Smooth muscle cell (in vitro differentiated cells): ENCODE measurements at regions not wholly inside any gene's neighbourhood (a gene's known extent, or its start where the extent isn't known, plus 50 kb on each side); places are given as distances from the start of the nearest gene placed in this dataset.
A peak's percentile ranks its signal among the peaks of the same experiment; 100 is the strongest.

ENCODE experiments used
- DNase-seq: peaks from one replicate; lab custom pipeline; 2025; ENCODE audit not compliant: unreplicated experiment; lab: John Stamatoyannopoulos, UW
- H2AFZ ChIP-seq: fragments of 200-600 bp; sonication (generic); 2 replicates; pipeline ENCODE4 v1.6.0; 2016; ENCODE audit warnings: antibody characterized with exemption, low read depth, mild to moderate bottlenecking
- H3F3A ChIP-seq: fragments of 200-600 bp; sonication (generic); 2 replicates; pipeline ENCODE4 v1.6.0; 2017; ENCODE audit warnings: antibody characterized with exemption, low read depth
- H3K27ac ChIP-seq: fragments of 200-600 bp; sonication (generic); 2 replicates; pipeline ENCODE4 v1.5.1; 2016; ENCODE audit warnings: low read depth, mild to moderate bottlenecking
- H3K27me3 ChIP-seq: fragments of 200-600 bp; sonication (generic); 2 replicates; pipeline ENCODE4 v1.6.1; 2016; ENCODE audit warnings: low read depth, mild to moderate bottlenecking
- H3K36me3 ChIP-seq: fragments of 200-600 bp; sonication (generic); 2 replicates; pipeline ENCODE4 v1.5.1; 2016; ENCODE audit warnings: low read depth
- H3K4me1 ChIP-seq: fragments of 200-600 bp; sonication (generic); 2 replicates; pipeline ENCODE4 v1.5.1; 2016; ENCODE audit warnings: low read depth
- H3K4me2 ChIP-seq: fragments of 200-600 bp; sonication (generic); 2 replicates; pipeline ENCODE4 v1.6.0; 2016; ENCODE audit warnings: mild to moderate bottlenecking
- H3K4me3 ChIP-seq: fragments of 200-600 bp; sonication (generic); 2 replicates; pipeline ENCODE4 v1.5.1; 2016; ENCODE audit warnings: mild to moderate bottlenecking
- H3K79me2 ChIP-seq: fragments of 200-600 bp; sonication (generic); 2 replicates; pipeline ENCODE4 v1.6.0; 2016; ENCODE audit warnings: low read depth, mild to moderate bottlenecking
- H3K9ac ChIP-seq: fragments of 200-600 bp; sonication (generic); 2 replicates; pipeline ENCODE4 v1.6.0; 2016; ENCODE audit warnings: low read depth
- H3K9me3 ChIP-seq: fragments of 200-600 bp; sonication (generic); replicated peaks from 2 replicates; pipeline ENCODE4 v1.5.1; 2016; ENCODE audit warnings: low read depth
- H4K20me1 ChIP-seq: fragments of 200-600 bp; sonication (generic); 2 replicates; pipeline ENCODE4 v1.6.0; 2016; ENCODE audit warnings: low read depth
- WGBS: methylation state at CpG from one replicate; pipeline ENCODE4 v1.1.7; 2016; ENCODE audit warnings: low lambda C conversion rate; 5-methylcytosine and 5-hydroxymethylcytosine counted together
- TF ChIP-seq, protein P1 (sequence below): fragments of 200-600 bp; sonication (generic); IDR thresholded peaks from 2 replicates; pipeline ENCODE4 v1.5.1; 2017; ENCODE audit warnings: borderline replicate concordance, mild to moderate bottlenecking, antibody characterized with exemption; ENCODE audit not compliant: insufficient read depth, poor library complexity, severe bottlenecking

DNA sequence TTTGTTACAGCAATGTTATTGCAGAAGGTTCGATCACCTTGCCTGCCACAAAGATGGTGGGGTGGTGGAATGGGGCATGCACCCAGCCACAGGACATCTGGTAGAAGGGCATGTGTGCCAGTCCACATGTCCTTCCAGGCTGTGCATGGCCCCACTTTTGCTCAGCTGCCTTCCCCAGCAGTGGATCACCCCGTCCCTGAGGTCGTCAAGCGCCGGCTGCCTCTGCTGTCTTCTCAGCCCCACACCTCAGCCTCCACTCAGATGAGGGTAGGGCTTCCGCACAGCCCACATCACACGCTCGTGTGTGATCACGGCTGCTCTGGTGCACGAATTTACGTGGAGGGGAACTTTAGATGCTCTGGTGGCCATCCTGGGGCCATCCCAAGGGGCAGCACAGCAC lies 109.5 kb upstream of the PMEPA1 start:
- DNase-seq, result no peak
- Histone ChIP-seq H3K9ac (no peak overlapping the region), H3K4me2 (no peak overlapping the region), H3K27ac (no peak overlapping the region), H3K9me3 (no peaks in the 10 kb centered on the region), H3K27me3 (no peaks in the 10 kb centered on the region), H3K4me3 (no peak overlapping the region), H3K79me2 (no peaks in the 10 kb centered on the region), H3K4me1 (no peaks in the 10 kb centered on the region), H3K36me3 (no peaks in the 10 kb centered on the region), H3F3A (peaks cover 6% of the 10 kb centered on the region), H2AFZ (no peak overlapping the region), H4K20me1 (no peaks in the 10 kb centered on the region)
- TF ChIP-seq, protein P1, sequence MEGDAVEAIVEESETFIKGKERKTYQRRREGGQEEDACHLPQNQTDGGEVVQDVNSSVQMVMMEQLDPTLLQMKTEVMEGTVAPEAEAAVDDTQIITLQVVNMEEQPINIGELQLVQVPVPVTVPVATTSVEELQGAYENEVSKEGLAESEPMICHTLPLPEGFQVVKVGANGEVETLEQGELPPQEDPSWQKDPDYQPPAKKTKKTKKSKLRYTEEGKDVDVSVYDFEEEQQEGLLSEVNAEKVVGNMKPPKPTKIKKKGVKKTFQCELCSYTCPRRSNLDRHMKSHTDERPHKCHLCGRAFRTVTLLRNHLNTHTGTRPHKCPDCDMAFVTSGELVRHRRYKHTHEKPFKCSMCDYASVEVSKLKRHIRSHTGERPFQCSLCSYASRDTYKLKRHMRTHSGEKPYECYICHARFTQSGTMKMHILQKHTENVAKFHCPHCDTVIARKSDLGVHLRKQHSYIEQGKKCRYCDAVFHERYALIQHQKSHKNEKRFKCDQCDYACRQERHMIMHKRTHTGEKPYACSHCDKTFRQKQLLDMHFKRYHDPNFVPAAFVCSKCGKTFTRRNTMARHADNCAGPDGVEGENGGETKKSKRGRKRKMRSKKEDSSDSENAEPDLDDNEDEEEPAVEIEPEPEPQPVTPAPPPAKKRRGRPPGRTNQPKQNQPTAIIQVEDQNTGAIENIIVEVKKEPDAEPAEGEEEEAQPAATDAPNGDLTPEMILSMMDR, result no peak
- 90% methylated on average over 11 of the region's 11 CpGs for WGBS

DNA sequence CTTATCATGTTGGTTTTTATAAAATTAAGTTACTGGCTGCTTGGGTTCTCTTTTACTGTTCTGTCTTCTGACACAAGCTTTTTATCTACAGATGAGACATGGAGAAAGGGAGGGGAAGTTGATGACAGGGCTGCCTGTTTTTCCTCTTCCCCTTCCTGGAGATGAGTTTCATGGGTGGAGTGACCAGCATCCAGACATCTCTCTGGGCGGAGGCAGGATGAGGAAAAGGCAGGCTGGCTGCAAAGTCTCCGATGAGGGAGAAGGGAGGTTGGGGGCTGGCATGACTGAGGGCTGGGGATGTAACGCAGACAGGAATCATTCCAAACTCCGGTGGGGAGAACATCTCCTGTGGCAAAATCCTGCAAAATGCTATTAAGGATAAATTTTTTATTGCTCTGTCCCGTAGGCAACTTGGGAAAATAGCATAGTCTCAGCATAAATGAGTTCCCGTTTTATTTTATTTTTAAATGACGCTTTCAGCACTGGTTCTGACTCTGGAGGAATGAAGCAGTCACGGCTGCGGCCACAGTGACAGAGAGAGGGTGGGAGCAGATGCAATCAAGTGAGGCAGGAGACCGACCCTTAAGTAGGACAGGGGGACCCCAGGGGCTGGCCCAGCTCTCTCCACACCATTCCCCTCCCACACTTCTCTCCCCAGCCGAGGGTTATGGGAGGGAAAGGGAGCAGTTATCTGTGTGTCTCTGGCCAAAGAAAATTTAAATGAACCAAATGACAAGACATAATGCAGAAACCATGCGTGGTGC lies 108.8 kb upstream of the PMEPA1 start:
- H3K79me2 ChIP-seq, result no peaks in the 10 kb centered on the region
- no peak overlapping the region for H3K27ac ChIP-seq
- H2AFZ ChIP-seq, result no peak overlapping the region
- H3K4me3 ChIP-seq, result no peak overlapping the region
- H3K9ac ChIP-seq, result no peak overlapping the region
- no peaks in the 10 kb centered on the region for H4K20me1 ChIP-seq
- H3F3A ChIP-seq, result peaks cover 6% of the 10 kb centered on the region
- H3K9me3 ChIP-seq, result no peaks in the 10 kb centered on the region
- 33% methylated on average over 12 of the region's 12 CpGs for WGBS
- DNase-seq, result no peak
- no peaks in the 10 kb centered on the region for H3K27me3 ChIP-seq
- H3K4me2 ChIP-seq, result peak overlapping the region; percentile 78
- no peaks in the 10 kb centered on the region for H3K36me3 ChIP-seq
- TF ChIP-seq, protein P1, result no peak
- H3K4me1 ChIP-seq, result no peaks in the 10 kb centered on the region

DNA sequence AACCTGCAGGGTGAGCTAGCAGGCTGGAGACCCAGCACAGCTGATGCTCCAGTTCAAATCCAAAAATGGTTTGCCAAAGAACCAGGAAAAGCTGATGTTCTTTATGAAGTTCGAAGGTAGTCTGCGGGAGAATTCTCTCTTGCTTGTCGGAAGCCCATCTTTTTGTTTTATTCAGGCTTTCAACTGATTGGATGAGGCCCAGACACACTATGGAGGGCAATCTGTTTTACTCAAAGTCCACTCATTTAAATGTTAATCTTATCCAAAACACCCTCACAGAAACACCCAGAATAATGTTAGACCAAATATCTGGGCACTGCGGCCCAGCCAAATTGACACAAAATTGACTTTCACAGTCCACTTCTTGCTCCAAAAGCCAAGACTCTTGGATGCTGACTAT lies 105.6 kb upstream of the PMEPA1 start:
- H3K27me3 ChIP-seq, result no peaks in the 10 kb centered on the region
- H3K9ac ChIP-seq, result no peak overlapping the region
- H3F3A ChIP-seq, result peaks cover 6% of the 10 kb centered on the region
- H3K9me3 ChIP-seq, result no peaks in the 10 kb centered on the region
- H2AFZ ChIP-seq, result no peak overlapping the region
- no peak overlapping the region for H3K4me2 ChIP-seq
- no peak overlapping the region for H3K4me3 ChIP-seq
- WGBS, result 97% methylated on average over 4 of the region's 4 CpGs
- peaks cover 9% of the 10 kb centered on the region for H3K4me1 ChIP-seq
- H4K20me1 ChIP-seq, result no peaks in the 10 kb centered on the region
- no peaks in the 10 kb centered on the region for H3K79me2 ChIP-seq
- H3K27ac ChIP-seq, result no peak overlapping the region
- TF ChIP-seq, protein P1, result no peak
- H3K36me3 ChIP-seq, result no peaks in the 10 kb centered on the region
- no peak for DNase-seq

DNA sequence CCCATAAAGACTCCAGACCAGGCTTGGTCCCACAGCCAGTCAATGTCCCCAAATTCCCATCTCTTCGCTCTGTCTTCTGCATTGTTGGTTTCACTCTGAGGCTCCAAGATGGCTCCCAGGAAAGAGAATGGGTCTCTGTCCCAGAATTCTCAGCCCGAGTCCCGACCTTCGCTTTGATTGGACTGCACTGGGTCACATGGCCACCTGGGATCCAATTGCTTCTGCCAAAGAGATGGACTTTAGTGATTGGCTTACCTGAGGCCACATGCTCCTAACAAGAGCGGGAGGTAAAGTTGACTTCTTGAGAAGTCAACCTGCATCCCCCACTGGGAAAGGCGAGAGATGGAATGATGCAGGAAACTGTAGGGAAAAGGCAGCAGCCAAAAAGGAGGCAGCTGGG lies 104.7 kb upstream of the PMEPA1 start:
- Histone ChIP-seq H3K36me3 (no peaks in the 10 kb centered on the region), H3K4me2 (no peak overlapping the region), H3K27ac (no peak overlapping the region), H3K9ac (no peak overlapping the region), H3K27me3 (no peaks in the 10 kb centered on the region), H3K79me2 (no peaks in the 10 kb centered on the region), H3K4me3 (no peak overlapping the region), H4K20me1 (no peaks in the 10 kb centered on the region), H3K9me3 (no peaks in the 10 kb centered on the region), H3F3A (peaks cover 6% of the 10 kb centered on the region), H3K4me1 (peaks cover 9% of the 10 kb centered on the region), H2AFZ (no peak overlapping the region)
- TF ChIP-seq, protein P1, result no peak
- no peak for DNase-seq
- WGBS, result 95% methylated on average over 6 of the region's 6 CpGs
